Right ventricle myocardium inferior (tissue), 1 donor: ENCODE measurements at regions not wholly inside any gene's neighbourhood (a gene's known extent, or its start where the extent isn't known, plus 50 kb on each side); places are given as distances from the start of the nearest gene placed in this dataset.

ENCODE experiments used
- ATAC-seq: fragments of 200-7000 bp; cut with Tn5 transposase; one replicate; pipeline ENCODE4 v1.9.1; 2020; ENCODE audit warnings: mild to moderate bottlenecking, moderate library complexity
- DNase-seq: peaks from one replicate; pipeline ENCODE4 v3.0.0; 2021; ENCODE audit errors: missing footprints
- intact Hi-C: fragments of 100-400 bp; cut with DNase I; formaldehyde crosslinking; loops from one replicate; pipeline ENCODE4 v1.11.0; 2022
- donor health status: DM: no; HTN: yes; CAD: no; lungs with severe emphysema.

DNA sequence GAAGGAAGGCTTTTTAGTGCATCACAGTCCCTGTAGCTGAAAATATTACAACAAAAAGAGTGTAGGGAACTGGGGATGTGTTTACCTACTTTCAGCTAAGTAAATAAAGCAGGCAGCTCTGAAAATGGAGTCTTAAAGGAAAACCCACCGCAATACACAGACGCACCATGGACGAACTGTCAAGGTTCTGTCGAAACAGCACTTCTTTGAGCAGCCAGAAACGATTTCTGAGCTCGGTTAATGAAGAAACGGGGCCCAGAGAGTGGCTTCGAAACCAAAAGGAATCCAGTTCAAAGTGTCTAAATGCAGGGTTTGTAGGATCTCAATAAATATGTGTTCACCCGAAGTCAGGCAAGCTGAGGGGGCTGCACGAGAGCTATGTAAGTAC, 275.4 kb upstream of the NEBL start:
- ATAC-seq = no peak
- intact Hi-C loops = no loop called here
- DNase-seq = no peak

DNA sequence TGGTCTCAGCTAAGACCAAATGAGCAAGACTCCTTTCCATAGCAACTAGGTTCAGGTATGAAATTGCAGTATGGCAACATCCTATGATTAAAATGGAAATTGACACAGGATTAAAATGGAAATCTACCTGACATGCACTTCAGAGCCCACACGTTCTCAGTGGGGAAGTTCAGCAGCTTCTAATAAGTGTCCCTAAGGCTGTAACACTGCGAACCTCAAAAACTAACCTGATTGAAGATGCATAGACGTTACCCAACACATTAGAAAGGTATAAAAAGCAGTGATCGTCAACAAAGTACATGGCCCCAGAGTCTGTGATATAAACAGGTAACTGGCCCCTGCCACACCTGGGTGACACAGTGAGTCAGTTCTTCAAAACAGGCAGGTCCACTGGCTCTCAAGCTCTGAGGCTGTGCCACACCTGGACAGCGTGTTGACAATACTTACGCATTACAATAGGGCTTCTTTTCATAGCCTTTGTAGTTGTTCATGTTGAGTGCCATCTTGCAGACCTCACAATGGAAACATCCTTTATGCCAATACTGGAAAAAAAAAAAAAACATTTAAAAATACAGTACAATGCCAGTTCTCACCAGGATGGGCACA, 274.9 kb upstream of the NEBL start:
- ATAC-seq (no peak), DNase-seq (no peak)
- intact Hi-C loops = no loop called here

- DNase-seq (no peak), ATAC-seq (no peak)
- intact Hi-C loops = no loop called here
These were observed 274.3 kb upstream of the NEBL start for GRCh38 chr10:21171197-21171935.

DNA sequence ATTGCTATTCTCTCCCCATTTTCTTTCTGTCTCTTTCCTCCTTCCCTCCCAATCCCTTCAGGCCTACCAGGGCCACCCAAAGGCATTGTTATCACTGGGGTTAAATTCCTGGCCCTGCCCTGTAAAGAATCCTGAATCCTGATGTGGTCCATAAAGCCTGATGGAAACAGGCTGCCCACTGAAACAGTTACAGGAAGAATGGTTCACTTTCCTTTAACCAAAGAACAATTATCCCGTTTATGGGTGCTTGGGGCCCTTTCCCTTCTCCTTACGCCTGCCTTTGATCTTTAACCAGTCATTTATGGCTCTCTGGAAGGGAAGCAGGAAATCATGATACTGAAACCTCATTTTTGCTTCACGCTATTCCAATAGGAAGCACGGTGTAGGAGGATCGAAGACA, 273.1 kb upstream of the NEBL start:
- DNase-seq = no peak
- intact Hi-C loops = no loop called here
- ATAC-seq = no peak

DNA sequence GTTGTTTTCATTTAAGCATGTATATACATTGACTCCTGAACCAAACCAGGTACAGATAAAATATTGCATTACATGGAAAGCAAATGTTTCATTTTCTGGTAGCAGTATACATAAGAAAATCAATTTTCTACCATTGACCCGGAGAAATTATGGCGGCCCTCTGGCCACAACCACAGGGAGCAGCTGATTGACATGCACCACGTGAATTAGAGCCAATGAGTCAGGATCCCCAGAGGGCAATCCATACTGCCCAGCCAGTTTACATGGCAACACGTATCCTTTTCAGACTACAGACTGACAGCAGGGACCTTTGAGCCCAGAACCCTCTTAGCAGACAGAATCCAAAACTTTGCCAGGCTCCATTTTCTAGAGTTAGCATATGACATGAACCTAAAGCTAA, 272.2 kb upstream of the NEBL start:
- ATAC-seq = no peak
- DNase-seq = no peak
- intact Hi-C loops = no loop called here

- ATAC-seq = no peak
These were observed 270.3 kb upstream of the NEBL start for GRCh38 chr10:21167288-21168010.

DNA sequence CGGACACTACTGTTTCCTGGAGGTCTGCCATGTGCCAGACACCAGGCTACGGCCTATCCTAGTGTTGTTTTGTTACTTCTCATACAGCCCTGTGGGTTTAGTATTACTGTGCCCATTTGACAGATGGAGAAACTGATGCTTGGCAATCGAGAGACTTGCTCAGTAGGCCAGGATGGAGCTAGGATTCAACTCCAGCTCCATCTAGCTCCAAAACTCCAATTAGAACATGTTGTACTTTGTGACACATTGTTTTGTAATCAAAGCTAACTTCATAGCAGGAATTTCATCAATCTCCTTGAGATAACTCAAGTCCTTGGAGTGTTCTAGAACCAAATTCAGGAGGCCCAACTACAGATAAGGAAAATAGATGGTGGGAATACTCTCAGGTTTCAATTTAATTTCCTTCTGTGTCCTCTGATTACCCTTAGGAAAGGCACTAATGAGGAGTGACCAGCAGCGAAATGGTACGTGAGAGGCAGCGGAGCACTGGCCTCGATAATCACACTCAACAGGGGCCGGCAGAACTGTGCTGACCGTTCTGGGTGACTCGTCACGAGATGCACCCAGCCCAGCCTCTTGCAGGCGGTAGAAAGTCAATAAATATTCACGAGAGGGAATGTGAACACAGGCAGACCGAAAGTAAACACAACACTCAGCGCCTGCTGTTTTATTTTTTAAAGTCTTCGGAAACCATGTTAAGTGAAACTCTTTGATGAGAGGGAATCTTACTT, 269.6 kb upstream of the NEBL start:
- intact Hi-C loops = no loop called here
- no peak for DNase-seq
- ATAC-seq = no peak

More at GRCh38 chr10:21167288-21168010, 270.3 kb upstream of the NEBL start:
- intact Hi-C loops = no loop called here
- DNase-seq = no peak

DNA sequence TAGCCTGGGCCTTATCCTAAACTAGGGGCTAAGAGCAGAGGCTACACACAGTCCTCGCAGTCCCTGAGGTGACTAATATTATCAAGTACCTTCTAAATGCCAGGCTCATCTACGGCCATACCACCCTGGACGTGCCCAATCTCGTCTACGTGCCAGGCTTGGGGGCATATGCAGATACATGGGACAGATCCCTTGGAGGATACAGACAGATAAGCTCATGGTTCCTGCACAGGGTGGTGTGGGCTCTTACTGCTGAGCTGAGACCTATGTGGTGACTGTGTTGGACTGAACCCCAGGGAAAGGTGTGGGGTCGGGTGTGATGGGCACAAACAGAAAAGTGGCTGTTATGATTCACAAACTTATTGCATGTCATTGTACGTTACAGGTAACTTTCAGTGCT, 268.4 kb upstream of the NEBL start:
- intact Hi-C loops = no loop called here
- ATAC-seq (no peak), DNase-seq (no peak)

- intact Hi-C loops = no loop called here
- ATAC-seq (no peak), DNase-seq (no peak)
These were observed 267.6 kb upstream of the NEBL start for GRCh38 chr10:21164687-21165086.

- intact Hi-C loops = no loop called here
- DNase-seq (no peak), ATAC-seq (no peak)
These were observed 265.8 kb upstream of the NEBL start for GRCh38 chr10:21162948-21163347.

- intact Hi-C loops = no loop called here
- DNase-seq = no peak
- ATAC-seq = no peak
These were observed 264.5 kb upstream of the NEBL start for GRCh38 chr10:21161647-21162046.

GRCh38 chr10:21161090-21161625, 264.0 kb upstream of the NEBL start:
- ATAC-seq (no peak), DNase-seq (no peak)
- intact Hi-C loops = no loop called here

DNA sequence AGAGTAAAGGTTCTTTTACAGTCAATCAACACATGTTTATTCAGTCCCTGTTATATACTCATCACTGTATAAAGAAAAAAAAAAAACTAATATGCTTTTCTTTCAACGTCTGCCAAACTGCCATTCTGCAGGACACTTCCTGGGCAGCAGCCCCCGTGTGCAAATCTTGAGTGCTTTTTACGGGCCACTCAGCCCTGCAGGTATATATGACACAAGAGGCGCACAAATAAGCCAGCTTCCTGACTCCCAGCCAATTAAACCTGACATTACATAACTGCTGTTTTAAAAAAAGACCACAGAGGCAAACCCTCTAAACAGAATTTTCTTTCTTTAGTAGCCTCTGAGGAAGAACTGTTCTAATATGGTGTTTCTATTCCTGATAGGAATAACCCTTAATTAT, 263.0 kb upstream of the NEBL start:
- DNase-seq (no peak), ATAC-seq (no peak)
- intact Hi-C loops = no loop called here

GRCh38 chr10:21159669-21160068, 262.6 kb upstream of the NEBL start:
- DNase-seq = no peak
- intact Hi-C loops = no loop called here
- no peak for ATAC-seq

DNA sequence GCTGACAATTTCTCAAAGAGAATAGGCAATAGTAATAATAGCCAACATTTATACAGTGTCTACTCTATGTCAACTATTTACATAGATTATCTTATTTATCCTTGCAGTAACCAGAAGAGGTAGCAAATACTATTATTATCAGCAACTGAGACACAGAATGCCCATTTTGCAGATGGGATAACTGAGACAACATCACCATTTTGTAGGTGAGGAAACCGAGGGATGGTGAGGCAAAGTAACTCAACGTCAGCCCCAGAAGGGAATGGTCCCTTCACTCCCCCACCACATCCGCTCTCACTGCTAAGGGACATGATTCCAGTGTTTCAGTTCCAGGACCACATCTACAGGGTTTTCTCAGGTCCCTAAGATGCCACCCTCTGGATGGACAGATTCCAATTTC, 261.2 kb upstream of the NEBL start:
- intact Hi-C loops = no loop called here
- DNase-seq (no peak), ATAC-seq (no peak)

- intact Hi-C loops = no loop called here
- DNase-seq (no peak), ATAC-seq (no peak)
These were observed 260.6 kb upstream of the NEBL start for GRCh38 chr10:21157664-21158063.

GRCh38 chr10:21150166-21150565, 253.1 kb upstream of the NEBL start:
- intact Hi-C loops = no loop called here
- DNase-seq (no peak), ATAC-seq (no peak)

- intact Hi-C loops = no loop called here
- no peak for DNase-seq
- no peak for ATAC-seq
These were observed 249.3 kb upstream of the NEBL start for GRCh38 chr10:21146436-21146789.

GRCh38 chr10:21145751-21146435, 248.8 kb upstream of the NEBL start:
- intact Hi-C loops = no loop called here
- DNase-seq = no peak
- ATAC-seq = no peak
